Neural cell (in vitro differentiated cells): ENCODE measurements at regions not wholly inside any gene's neighbourhood (a gene's known extent, or its start where the extent isn't known, plus 50 kb on each side); places are given as distances from the start of the nearest gene placed in this dataset.

Source experiments
- EP300 ChIP-seq: fragments of 450-650 bp; conservative IDR thresholded peaks from 2 replicates; pipeline ENCODE4 v1.6.1; 2014; ENCODE audit warnings: antibody characterized with exemption, mild to moderate bottlenecking, moderate library complexity; ENCODE audit not compliant: poor library complexity, severe bottlenecking
- EZH2 ChIP-seq: fragments of 200-600, 300-800 bp; shearing (Covaris generic), sonication (generic); IDR thresholded peaks from 2 replicates; pipeline ENCODE4 v1.6.1; 2014; ENCODE audit warnings: antibody characterized with exemption, low read length, borderline replicate concordance, mild to moderate bottlenecking; ENCODE audit not compliant: insufficient read depth, poor library complexity, severe bottlenecking
- MXI1 ChIP-seq: fragments of 450-650 bp; conservative IDR thresholded peaks from 2 replicates; pipeline ENCODE4 v1.6.1; 2014; ENCODE audit warnings: antibody characterized with exemption, mild to moderate bottlenecking; ENCODE audit not compliant: poor library complexity, severe bottlenecking
- POLR2AphosphoS5 ChIP-seq: IDR thresholded peaks from 2 replicates; pipeline ENCODE4 v1.6.1; 2012
- RAD21 ChIP-seq: fragments of 450-650 bp; conservative IDR thresholded peaks from 2 replicates; pipeline ENCODE4 v1.6.1; 2014; ENCODE audit warnings: antibody characterized with exemption, mild to moderate bottlenecking, moderate library complexity
- SMC3 ChIP-seq: fragments of 450-650 bp; conservative IDR thresholded peaks from 2 replicates; pipeline ENCODE4 v1.6.1; 2014; ENCODE audit warnings: antibody characterized with exemption, mild to moderate bottlenecking, moderate library complexity; ENCODE audit not compliant: poor library complexity
- TAF1 ChIP-seq: IDR thresholded peaks from 2 replicates; pipeline ENCODE4 v1.6.1; 2012; ENCODE audit warnings: low read depth
- TF ChIP-seq, protein P1 (sequence below): fragments of 450-650 bp; IDR thresholded peaks from 2 replicates; pipeline ENCODE4 v1.5.1; 2014; ENCODE audit warnings: antibody characterized with exemption, mild to moderate bottlenecking, moderate library complexity; ENCODE audit not compliant: poor library complexity, severe bottlenecking
- TF ChIP-seq, protein P2 (sequence below): IDR thresholded peaks from 2 replicates; pipeline ENCODE4 v1.6.1; 2012; ENCODE audit warnings: borderline replicate concordance

- TF ChIP-seq, protein P1, sequence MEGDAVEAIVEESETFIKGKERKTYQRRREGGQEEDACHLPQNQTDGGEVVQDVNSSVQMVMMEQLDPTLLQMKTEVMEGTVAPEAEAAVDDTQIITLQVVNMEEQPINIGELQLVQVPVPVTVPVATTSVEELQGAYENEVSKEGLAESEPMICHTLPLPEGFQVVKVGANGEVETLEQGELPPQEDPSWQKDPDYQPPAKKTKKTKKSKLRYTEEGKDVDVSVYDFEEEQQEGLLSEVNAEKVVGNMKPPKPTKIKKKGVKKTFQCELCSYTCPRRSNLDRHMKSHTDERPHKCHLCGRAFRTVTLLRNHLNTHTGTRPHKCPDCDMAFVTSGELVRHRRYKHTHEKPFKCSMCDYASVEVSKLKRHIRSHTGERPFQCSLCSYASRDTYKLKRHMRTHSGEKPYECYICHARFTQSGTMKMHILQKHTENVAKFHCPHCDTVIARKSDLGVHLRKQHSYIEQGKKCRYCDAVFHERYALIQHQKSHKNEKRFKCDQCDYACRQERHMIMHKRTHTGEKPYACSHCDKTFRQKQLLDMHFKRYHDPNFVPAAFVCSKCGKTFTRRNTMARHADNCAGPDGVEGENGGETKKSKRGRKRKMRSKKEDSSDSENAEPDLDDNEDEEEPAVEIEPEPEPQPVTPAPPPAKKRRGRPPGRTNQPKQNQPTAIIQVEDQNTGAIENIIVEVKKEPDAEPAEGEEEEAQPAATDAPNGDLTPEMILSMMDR, result no peak
- TF ChIP-seq EZH2, result no peak
- TF ChIP-seq EP300, result no peak
- TF ChIP-seq RAD21, result no peak
- no peak for TF ChIP-seq POLR2AphosphoS5
- TF ChIP-seq, protein P2, sequence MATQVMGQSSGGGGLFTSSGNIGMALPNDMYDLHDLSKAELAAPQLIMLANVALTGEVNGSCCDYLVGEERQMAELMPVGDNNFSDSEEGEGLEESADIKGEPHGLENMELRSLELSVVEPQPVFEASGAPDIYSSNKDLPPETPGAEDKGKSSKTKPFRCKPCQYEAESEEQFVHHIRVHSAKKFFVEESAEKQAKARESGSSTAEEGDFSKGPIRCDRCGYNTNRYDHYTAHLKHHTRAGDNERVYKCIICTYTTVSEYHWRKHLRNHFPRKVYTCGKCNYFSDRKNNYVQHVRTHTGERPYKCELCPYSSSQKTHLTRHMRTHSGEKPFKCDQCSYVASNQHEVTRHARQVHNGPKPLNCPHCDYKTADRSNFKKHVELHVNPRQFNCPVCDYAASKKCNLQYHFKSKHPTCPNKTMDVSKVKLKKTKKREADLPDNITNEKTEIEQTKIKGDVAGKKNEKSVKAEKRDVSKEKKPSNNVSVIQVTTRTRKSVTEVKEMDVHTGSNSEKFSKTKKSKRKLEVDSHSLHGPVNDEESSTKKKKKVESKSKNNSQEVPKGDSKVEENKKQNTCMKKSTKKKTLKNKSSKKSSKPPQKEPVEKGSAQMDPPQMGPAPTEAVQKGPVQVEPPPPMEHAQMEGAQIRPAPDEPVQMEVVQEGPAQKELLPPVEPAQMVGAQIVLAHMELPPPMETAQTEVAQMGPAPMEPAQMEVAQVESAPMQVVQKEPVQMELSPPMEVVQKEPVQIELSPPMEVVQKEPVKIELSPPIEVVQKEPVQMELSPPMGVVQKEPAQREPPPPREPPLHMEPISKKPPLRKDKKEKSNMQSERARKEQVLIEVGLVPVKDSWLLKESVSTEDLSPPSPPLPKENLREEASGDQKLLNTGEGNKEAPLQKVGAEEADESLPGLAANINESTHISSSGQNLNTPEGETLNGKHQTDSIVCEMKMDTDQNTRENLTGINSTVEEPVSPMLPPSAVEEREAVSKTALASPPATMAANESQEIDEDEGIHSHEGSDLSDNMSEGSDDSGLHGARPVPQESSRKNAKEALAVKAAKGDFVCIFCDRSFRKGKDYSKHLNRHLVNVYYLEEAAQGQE, result no peak
- no peak for TF ChIP-seq TAF1
- TF ChIP-seq MXI1, result no peak
- TF ChIP-seq SMC3, result no peak
Measured at GRCh38 chr6:10071631-10072220, 343.1 kb downstream of the TFAP2A start.
